Fibroblast of gingiva (primary cell): ENCODE measurements at regions not wholly inside any gene's neighbourhood (a gene's known extent, or its start where the extent isn't known, plus 50 kb on each side); places are given as distances from the start of the nearest gene placed in this dataset.
A peak's percentile ranks its signal among the peaks of the same experiment; 100 is the strongest.
"Not testable (repeated sequence)": the region's sequence is repeated elsewhere in the genome, so short reads cannot be mapped to it uniquely, and the experiment has no call there.

Experiments used
- DNase-seq: peaks from one replicate; pipeline ENCODE4 v3.0.0-alpha.2; 2011; ENCODE audit warnings: low read depth

DNA sequence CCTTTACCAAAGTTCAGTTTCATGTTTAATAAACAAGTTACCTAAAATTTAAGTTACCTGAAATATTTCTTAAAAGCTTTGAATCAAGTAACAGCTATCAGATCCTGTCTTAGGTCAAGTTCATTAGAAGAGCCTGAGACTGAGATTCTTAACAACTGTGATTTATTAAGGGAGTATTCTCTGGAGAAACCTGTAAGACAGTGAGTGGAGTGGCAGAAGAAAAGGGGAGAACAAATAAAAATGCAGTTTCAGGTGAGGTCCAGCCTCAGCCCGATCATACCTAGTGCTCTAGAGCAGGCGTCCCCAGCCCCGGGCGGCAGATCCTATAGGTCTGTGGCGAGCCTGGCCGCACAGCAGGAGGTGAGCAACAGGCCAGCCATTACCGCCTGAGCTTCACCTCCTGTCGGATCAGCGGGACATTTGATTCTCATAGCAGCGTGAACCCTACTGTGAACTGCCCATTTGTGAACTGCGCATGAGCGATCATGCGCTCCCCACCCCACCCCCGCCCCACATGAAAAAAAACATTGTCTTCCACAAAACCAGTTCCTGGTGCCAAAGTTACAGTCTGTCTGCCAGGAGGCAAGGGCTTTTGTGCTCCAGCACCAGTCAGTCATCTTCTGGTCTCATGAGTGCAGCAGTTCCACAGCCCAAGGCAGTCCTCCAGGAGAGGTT is 59.2 kb upstream of the ADGRB3 start:
- DNase-seq, result no peak

DNA sequence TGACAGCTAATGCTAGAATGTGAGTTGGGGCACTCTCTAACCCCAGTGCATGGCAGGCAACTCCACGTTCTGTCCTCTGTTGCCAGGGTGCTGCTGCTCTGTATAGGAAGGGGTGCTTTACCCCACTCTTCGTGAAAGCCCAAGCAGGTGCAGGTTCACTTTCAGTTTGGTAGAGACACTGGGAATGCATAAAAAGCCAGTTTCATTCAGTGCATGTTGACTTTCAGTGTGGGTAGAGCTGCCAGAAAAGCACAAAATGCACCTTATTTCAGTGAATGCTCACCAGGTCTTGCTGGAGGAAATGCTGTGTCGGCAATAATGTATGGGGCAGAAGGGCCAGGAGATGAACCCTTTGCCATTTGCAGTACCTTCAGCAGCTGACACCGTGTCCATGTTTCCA is 62.1 kb upstream of the ADGRB3 start:
- DNase-seq, result no peak

DNA sequence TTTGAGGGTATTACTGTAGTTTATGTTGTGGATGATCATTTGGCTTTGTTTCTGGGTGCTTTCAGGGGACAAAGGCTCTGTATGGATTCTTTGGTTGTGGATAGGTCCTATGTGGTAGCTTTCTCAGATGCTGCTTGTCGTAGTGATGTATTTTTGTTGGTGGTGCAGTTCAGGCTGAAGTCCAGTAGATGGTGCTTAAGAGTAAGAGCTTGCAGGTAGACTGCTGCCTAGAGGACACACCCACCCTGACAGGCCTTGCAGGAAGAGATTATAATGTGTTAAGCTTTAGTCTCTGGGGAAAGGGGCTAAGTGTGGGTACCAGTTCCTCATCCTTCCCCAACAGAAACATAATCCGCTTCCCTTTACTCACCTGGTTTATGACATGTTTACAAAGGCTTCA is 62.6 kb upstream of the ADGRB3 start:
- DNase-seq, result peak; percentile 1

DNA sequence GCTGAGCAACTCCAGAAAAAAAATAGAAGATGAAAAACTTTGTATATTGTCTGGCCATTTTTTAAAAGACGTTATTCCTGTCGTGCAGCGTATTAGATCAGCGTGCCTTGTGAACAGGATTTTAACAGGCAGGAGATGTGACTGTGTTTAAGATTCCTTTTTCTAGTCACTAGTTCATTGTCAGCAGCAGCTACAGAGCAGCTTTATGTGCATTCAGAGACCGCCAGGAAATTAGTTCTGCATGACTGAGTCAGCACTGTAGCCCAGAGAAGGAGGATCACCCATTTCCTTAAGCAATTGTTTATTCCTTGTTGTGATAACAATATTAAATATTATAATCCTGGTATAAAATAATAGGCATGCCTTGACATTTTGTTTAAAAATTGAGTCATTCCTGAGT is 75.4 kb upstream of the ADGRB3 start:
- DNase-seq, result no peak

DNA sequence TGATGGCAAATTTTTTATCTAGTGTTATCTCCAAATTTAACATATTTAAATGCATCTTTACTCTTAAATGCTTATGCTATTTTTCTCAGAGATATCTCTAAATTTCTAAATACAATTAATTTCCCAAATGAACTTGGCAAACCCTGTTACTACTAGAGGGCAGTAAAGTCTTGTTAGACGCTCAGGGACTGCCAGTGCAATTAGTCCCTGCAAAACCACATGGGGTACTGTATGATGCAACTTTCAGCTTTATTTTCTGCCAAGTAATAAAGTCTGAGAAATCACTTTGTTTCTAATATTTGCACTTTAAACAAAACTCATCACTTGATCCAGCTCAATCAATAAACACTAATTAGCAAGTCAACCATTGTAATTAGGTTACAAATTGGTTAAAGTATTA is 76.0 kb upstream of the ADGRB3 start:
- DNase-seq, result no peak

DNA sequence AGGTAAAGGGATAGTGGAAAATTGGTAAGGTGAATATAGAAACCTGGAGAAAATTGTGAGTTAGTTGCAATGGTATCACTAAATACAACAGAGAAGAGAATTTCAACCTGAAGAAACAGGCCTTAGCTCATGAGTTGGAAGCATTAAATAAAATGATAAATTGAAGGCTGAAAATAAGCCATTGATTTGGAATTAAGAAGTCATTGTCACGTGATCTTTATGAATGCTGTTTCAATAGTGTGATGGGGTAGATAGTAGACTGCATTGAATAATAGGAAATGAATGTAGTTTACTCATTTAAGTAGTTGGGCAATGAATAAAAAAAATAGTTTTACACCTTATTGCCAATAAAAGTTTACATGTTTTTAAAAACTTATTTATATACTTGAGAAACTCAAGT is 88.5 kb upstream of the ADGRB3 start:
- no peak for DNase-seq

DNA sequence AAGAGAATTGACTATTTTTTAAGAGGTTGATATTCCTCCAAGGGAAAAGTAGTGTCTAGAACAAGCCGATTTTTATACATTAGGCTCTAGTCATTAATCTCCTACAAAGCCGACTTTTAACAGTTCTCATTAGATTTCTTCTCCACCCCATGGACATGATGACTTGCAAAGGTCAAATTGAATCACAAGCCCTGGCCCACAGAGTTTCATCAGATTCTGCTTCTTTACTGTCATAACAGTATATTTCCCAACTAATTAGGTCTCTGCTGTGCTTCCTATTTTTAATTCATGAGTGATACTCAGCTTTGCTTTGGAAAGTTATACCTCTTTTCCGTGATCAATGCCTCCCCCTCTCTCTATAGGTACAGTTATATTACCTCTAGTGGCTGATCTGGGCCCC is 90.6 kb upstream of the ADGRB3 start:
- no peak for DNase-seq

DNA sequence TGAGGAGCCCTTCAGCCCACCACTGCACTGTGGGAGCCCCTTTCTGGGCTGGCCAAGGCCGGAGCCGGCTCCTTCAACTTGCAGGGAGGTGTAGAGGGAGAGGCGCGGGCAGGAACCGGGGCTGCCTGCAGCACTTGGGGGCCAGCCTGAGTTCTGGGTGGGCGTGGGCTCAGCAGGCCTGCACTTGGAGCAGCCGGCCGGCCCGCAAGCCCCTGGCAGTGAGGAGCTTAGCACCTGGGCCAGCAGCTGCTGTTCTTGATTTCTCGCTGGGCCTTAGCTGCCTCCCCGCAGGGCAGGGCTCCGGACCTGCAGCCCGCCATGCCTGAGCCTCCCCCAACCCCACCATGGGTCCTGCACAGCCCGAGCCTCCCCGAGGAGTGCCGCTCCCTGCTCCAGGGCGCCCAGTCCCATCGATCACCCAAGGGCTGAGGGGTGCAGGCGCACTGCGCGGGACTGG is 101.7 kb upstream of the ADGRB3 start:
- DNase-seq, result no peak

DNA sequence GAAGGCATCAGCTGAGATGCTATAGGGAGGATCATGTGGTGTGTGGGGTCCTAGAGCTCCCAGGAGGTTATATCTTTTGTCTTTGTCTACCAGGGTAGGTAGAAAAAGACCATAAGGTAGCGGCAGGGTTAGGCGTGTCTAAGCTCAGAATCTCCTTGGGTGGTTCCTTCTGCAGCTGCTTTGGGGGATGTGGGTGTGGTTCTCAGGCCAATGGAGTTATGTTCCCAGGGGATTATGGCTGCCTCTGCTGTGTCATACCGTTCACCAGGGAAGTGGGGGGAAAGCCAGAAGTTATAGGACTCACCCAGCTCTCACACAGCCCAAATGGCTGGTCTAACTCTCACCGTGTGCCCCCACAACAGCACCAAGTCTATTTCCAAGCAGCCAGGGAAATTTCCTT is 107.4 kb upstream of the ADGRB3 start:
- DNase-seq, result no peak

DNA sequence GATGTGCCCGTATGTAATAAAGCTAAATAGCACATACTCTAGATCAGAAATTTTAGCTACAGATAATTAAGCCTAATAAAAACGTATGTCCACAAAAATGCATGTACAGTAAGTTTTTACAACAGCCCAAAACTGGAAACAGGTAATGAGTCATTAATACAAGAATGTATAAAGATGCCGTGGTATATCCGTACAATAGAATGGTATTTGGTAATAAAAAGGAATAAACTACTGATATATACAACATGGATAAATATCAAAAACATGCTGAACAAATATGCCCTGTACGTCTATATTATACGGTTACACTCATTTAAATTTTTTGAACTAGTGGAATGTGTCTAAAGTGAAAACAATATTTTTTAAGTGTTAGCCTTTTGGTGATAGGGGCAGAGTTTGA is 128.2 kb upstream of the ADGRB3 start:
- no peak for DNase-seq

DNA sequence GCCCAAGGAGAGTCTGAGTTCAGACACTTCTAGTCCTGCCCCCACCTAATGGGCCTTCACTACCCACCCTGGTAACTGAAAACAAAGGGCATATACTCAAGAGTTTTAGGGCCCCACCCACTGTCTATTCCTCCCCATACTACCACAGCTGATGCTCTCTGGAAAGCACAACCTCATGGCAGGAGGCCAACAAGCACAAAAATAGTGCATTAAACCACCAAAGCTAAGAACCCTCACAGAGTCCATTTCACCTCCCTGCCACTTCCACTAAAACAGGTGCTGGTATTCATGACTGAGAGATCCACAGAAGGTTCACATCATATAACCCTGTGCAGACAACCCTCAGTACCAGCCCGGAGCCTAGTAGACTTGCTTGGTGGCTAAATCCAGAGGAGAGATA is 132.1 kb upstream of the ADGRB3 start:
- DNase-seq, result no peak

DNA sequence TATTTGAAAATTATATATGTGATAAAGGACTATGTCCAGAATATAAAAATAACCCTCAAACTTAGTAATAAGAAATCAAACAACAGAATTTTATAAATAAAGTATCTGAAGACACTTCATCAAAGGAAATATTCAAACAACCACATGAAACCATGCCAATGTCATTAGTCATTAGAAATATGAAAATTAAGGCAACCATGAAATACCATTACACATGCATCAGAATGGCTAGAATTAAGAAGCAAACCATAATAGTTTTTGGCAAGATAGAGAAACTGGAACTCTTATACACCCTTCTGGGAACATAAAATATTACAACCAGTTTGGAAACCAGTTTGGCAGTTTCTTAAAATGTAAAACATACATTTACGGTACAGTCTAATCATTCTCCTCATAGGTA is 137.2 kb upstream of the ADGRB3 start:
- peak; percentile 3 for DNase-seq

DNA sequence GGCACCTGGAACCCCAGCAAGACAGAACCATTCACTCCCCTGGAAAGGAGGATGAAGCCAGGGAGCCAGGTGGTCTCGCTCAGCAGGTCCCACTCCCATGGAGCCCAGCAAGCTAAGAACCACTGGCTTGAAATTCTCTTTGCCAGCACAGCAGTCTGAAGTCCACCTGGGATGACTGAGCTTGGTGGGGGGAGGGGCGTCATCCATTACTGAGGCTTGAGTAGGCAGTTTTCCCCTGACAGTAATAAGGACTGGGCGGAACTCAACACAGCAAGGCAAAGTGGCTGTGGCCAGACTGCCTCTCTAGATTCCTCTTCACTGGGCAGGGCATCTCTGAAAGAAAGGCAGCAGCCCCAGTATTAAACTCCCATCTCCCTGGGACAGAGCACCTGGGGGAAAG is 140.2 kb upstream of the ADGRB3 start:
- DNase-seq, result not testable (repeated sequence)

DNA sequence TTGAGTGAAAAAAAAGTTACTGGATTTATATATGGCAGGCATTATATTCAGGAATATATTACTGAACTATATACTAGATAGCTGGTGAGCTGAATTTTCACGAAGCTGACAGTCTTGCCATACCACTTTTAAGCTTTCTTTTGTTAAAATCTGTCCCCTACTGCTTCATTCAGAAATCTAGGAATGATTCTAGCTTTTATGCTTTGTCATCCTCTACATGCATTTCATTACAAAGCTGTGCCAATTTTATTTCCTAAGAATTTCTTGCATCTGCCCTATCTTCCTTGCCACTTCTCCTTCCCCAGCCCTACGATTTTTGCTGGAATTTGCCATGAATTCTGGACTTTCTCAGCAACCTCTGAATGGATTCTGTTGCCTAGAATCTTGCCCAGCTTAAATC is 158.5 kb upstream of the ADGRB3 start:
- DNase-seq, result no peak

DNA sequence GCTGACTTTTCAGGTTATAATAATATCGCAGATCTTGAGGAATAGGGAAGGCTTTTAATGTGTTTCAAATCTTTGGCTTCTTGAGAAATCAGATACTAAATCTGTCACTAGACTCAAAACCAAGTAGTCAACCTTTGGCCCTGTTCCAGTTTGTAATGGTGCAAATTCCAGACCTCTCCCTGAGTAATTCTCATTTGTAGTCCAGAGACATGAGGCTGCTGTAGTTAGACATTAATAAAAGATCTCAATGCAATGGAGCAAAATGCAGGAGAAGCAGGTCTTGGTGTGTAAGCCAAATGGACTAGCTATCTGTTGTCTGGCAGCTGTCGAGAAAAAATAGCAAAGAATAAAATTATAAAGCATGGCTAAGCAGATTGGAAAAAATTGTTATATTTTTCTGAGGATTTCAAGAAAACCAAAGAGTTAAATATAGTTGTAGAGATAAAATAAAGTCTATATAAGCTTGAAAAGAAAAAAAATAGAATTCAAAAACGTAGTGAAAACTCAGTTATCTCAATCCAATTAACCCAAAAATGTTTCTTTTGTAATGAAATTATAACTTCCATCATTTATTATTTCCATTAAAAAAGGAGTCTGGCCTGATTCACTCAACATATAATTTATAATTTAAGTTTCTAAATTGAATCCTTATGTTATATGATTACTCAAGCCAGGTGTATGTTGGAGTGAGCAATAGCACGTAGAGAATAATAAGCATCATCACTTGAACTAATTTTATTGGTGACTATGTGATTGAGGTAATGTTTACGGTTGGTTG is 161.5 kb upstream of the ADGRB3 start:
- DNase-seq, result no peak

DNA sequence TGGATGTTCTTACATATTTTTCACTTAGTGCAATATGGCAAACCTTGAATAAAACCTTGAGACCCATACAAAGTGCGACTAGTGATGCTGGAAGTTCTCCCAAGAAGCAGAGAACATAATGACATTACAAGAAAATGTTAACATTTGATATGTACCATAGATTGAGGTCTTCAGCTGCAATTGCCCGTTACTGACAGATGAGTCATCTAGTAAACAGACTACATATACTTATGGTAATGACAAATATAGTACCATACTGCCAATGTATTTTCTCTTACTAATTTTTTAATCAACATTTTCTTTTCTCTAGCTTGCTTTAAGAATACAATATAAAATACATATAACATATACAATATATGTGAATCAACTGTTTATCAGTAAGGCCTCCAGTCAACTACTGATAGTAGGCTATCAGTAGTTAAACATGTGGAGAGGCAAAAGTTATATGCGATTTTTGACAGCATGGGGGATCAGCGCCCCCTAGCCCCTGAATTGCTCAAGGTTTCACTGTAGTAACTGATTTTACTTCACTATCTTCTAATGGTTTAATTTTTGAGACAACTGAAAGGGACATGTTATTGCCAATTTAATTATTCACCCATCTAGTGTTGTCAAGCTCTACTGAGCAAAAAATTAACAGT is 166.7 kb upstream of the ADGRB3 start:
- DNase-seq, result no peak

DNA sequence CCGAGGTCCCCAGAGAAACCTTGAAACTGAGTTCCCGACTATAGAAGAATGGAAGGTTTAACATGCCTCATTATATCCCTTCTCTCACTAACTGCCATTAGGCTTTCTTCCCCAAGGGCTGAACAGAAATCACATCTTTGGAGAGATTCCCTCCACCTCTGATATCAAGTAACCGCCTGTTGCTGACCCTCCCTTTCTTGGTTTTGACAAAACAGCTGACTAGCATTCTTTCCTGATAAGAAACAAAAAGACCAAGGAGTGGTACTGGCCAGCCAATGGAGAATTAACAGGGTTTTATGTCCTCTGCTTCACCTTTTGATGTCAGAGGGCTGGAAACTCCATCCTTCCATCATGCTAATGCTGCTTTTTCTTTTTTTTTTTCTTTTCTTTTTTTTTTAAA is 176.6 kb upstream of the ADGRB3 start:
- no peak for DNase-seq

DNA sequence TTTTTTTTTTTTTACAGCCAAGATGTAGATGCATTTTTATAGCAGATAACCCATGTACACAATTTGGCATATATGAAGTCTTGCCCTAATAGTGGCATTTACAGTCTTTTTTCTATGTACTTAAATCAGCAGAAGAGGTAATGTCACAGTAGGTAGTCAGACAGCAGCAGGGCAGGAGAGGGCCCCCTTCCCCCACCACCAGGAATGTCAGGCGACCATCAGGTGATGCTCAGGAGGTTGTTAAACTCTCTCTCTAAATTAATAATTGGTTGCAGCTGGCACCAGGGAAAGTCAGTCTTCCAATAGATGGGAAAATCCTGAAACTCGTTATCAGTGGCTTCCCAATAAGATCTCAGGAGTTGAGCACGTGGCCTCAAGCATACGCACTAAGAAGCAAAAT is 188.0 kb upstream of the ADGRB3 start:
- DNase-seq, result no peak

DNA sequence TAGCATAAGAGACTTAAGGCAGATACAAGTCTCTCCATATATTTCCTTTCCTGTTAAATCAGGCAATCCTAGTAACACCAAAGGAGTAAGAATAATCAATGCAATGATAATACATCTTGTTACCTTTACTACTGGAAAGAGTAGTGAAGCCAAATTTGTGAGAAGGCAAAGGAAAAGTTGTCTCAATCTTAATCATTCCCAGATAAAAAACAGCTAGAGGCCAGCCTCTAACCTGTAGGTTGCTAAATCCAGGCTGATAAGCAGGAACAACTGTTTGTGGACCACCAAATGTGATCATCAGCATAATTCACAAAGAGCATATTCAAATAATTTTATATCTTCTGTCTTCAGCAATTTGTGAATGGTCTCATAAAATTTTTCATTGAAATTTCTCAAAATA is 189.2 kb upstream of the ADGRB3 start:
- DNase-seq, result no peak

DNA sequence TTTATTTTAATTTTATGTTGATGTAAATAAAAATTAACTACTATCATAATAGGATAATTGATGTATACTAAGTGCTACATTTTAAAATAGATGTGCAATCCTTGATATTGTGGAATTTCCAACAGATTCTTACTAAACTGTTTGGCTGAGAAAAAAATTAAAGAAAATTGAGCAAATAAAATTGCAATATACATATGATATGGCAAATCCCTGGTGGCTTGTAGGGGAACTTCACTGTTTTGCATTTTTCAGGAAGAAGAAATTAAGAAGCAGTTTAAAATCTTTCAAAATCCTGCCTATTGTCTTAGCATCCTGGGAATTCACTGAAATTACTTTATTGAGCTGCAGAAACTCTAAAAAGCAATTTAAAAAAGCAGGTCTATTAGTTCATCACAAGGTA is 191.4 kb upstream of the ADGRB3 start:
- no peak for DNase-seq

DNA sequence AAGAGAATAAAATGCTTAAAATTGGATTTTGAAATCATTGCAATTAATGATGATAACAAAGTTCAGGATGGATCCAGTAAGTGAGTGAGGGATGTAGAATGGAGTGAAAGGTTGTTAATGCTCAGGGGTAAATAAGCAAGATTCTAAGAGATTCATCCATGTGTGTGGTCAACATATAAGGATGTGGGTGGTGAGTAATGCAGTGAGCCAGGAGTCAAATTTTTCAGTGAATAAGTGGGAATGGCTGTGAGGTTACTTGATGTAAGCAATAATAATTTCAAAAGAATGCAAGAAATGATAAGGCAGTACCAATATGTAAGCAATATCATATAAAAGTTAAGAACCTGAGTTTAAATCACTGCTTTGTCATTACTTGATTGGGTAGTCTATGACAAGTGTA is 207.5 kb upstream of the ADGRB3 start:
- no peak for DNase-seq

DNA sequence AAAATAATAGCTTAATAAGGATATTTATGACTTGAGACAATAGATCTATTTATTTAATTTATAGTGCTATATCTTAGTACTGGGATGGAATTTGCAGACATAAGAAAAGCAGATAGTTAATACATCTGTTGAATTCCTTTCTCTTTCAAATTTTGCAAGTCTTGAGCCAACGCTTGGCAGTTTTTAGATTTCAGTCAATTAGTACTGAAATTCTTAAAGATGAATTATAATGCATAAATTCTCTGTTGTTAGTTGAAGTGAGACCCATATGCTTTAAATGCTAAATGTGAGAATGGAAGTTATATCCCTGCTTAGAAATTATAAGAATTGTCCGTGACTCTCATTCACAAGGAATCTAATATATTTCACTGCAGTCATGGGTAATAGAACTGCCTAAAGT is 225.1 kb upstream of the ADGRB3 start:
- no peak for DNase-seq

DNA sequence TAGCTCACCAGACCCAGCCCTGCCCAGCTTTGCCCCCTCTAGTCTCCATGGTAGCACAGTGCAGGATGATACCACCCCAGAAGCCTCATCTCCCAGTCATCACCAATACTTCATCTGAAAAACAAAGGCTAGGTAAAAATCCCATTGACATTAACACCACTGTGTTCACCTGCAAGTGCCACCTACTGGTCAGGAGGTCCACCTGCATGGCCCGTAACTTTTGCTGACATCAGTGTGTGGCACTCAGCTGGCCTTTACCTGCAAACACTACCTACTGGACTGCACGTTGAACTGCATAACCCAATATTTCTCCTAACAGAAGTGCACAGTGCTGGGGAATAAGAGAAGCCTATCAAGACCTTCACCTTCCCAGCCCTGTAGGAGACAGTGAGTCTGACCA is 234.7 kb upstream of the ADGRB3 start:
- no peak for DNase-seq
